ENCODE measurements at regions not wholly inside any gene's neighbourhood (a gene's known extent, or its start where the extent isn't known, plus 50 kb on each side); places are given as distances from the start of the nearest gene placed in this dataset.

- TF ChIP-seq CTCF (IDR thresholded peaks at IDR 0.05; ENCODE audit: low read depth, low read length, poor library complexity, severe bottlenecking): no peak
- no peak for TF ChIP-seq EZH2phosphoT487 (IDR thresholded peaks at IDR 0.05; ENCODE audit: borderline replicate concordance, low read length)
Measured at GRCh38 chr2:19035238-19035637, 323.2 kb downstream of the OSR1 start.

Measured in DOHH2 (cell line).